ENCODE measurements at regions not wholly inside any gene's neighbourhood (a gene's known extent, or its start where the extent isn't known, plus 50 kb on each side); places are given as distances from the start of the nearest gene placed in this dataset.
"Not testable (repeated sequence)": the region's sequence is repeated elsewhere in the genome, so short reads cannot be mapped to it uniquely, and the experiment has no call there.

DNA sequence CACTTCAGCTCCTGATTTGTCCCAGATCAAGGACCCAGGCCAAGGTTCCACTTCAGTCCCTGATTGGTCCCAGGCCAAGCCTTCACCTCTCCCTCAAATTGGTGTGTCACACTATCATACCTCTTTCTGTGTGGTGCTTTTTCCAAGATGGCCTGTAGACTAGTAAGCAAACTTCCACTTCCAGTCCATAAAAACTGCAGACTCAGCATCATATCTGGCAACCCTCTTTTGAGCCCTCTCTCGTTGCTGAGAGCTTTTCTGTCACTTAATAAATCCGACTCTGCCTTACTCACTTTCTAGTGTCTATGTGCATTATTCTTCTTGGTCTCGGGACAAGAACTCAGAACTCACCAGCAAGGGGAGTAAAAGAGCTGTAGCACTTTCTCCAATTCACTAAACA, 1395.1 kb downstream of the LRFN5 start:
- DNase-seq, result no peak

DNA sequence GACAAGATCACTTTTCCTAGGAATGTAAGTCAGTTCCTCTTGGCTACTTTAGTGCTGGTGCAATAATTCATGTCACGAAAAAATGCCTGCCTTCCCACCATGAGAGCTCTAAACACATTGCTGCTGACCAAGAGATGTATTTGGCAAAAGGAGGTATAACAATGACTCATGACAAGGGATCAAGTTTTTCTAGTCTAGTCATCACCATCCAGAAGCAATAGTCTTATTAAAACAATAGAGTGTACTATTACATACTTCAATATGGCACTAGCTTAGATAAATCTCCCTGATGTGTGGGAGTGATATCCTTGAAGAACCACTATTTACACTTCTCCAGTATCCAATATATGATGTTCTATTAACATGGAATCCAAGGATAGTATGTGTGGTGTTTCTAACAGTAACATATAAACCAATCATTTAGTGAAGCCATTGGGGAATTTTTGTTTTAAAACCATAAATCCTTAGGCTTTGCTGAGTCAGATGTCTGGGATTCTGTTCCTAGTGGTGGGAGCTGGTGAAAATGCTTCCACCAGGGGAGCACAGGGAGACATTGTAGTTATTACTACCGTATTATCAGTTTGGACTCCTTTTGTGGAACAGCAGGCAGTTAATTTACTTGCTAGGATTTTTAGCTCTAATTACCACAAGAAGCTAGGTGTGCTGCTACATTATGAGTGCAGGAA, 1387.5 kb downstream of the LRFN5 start:
- DNase-seq, result no peak

DNA sequence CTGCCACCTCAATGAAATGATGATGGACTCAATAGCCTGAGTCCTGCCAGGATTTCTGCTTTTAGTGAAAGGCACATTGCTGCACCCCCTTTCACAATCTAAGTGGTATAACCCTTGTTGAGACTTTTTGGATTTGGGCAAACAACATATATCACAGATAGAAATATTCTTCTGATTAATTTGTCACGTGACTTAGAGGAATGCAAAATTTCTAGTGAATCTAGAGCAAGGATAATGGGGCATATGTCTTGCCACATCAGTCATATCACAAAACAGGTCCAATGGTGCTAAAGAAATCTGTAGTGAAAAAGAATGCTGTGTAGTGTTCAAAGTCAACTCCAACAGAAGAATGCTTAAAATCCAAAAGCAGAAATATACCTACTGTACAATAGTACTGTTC, 1386.3 kb downstream of the LRFN5 start:
- DNase-seq, result no peak

DNA sequence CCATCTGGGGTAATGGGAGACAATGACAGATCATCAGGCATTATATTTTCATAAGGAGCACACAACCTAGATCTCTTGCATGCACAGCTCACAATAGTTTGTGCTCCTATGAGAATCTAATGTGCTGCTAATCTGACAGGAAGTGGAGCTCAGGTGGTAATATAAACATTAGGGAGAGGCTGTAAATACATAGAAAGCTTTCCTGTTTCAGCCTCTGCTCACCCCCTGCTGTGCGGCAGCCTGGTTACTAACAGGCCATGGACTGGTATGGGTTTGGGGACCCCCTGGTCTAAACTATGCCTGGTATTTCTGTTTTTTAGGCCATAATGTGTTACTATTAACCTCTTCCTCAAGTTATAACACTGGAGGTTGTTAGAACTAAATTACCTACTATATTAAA, 1373.7 kb downstream of the LRFN5 start:
- no peak for DNase-seq

DNA sequence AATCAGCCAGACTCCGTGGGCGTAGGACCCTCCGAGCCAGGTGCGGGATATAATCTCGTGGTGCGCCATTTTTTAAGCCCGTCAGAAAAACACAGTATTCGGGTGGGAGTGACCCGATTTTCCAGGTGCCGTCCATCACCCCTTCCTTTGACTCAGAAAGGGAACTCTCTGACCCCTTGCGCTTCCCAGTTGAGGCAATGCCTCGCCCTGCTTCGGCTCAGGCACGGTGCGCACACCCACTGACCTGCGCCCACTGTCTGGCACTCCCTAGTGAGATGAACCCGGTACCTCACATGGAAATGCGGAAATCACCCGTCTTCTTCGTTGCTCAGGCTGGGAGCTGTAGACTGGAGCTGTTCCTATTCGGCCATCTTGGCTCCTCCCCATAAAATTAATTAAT, 1366.5 kb downstream of the LRFN5 start:
- DNase-seq, result not testable (repeated sequence)

DNA sequence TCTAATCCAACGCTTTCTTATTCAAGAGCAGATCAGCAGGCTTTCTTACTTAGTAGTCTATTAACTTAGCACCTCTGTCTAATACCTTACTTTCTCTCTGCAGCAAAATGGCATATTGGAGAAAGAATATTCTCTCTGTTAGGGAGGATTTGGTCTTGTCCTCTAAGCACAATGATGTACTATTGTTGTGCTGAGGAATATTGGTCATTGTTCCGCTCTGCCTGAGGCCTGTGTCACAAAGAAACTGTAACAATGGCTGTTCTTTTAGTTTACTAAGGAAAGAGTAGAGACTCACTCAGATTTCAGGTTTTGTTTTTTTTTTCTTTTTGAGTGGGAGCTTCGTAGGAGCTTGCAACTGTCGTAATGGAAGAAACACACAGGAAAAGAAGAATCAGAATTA, 1358.8 kb downstream of the LRFN5 start:
- DNase-seq, result no peak

DNA sequence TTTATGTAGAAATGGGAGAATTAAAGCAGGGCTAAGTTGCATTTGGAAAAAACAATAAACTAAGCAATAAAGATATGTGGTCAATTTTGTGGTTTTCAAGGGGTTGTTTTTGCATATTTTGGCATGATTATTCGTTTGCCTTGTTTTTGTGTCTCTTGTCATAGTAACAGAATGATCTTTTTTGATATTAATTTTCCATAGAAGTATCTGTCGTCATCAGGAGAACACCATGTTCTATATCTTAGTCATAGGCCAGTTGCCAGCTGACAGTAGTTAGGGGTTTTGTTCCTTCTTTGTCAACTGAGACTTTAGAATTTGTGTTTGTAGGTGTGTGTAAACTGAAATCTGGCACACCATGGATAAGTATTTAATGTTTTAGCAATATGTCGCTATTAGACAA, 1354.8 kb downstream of the LRFN5 start:
- no peak for DNase-seq

DNA sequence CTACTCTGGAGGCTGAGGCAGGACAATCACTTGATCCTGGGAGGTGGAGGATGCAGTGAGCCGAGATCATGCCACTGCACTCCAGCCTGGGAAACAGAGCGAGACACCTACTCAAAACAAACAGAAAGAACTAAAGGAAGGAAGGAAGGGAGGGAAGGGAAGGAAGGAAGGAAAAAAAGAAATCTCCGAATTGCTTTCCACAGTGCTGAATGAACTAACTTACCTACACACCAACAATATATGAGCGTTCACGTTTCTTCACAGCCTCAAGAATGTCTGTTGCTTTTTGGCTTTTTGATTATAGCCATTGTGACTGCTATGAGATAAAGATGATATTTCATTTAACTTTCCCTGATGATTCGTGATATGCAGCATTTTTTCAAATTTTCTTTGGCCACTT, 1343.7 kb downstream of the LRFN5 start:
- DNase-seq, result no peak

DNA sequence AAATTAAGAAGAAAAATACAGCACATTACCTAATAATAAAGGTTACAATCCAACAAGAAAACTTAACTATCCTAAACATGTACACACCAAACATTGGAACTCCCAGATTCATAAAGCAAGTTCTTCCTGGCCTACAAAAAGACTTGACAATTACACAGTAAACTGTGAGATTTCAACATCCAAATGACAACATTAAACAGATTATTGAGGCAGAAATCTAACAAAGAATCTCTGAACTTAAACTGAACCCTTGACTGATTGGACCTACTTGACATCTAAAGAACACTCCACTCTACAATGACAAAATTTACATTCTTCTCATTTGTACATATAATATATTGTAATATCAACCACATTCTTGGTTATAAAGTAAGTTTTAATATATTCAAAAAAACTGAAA, 1341.3 kb downstream of the LRFN5 start:
- no peak for DNase-seq

DNA sequence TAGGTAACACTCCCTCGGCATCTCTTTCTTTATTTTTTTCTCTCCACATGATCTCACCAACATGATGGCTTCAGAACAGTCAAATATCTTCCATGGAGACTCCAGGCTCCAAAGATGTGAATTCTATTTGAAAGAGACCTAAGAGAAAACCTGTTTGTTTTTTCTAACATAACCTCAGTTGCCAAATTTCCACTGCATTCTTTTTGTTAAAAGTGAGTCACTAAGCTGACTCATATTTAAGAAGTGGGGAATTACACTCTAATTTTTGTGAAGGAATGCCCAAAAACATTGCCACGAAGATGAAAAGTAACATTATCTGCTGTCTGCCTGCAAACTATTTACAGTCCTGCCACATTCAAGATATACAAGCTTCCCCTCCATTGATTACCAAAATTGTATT, 1337.6 kb downstream of the LRFN5 start:
- DNase-seq, result no peak

DNA sequence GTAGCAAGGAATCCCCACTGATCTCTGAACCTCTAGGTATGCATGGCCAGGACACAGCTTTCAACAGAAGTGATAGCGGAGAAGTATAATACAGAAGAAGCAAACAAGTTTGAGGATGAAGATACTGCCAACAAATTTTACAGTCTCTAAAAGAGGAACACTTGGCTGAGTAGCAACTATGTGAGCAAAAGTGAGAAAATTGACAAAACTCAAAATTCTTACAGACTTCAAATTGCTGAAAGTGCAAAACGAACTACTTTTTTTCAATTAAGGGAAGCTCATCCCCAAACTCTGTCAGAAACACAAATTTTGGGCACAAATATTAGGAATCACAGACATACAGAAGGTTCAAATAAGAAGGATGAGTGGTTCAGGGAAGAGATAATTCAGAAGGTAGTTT, 1324.6 kb downstream of the LRFN5 start:
- no peak for DNase-seq

DNA sequence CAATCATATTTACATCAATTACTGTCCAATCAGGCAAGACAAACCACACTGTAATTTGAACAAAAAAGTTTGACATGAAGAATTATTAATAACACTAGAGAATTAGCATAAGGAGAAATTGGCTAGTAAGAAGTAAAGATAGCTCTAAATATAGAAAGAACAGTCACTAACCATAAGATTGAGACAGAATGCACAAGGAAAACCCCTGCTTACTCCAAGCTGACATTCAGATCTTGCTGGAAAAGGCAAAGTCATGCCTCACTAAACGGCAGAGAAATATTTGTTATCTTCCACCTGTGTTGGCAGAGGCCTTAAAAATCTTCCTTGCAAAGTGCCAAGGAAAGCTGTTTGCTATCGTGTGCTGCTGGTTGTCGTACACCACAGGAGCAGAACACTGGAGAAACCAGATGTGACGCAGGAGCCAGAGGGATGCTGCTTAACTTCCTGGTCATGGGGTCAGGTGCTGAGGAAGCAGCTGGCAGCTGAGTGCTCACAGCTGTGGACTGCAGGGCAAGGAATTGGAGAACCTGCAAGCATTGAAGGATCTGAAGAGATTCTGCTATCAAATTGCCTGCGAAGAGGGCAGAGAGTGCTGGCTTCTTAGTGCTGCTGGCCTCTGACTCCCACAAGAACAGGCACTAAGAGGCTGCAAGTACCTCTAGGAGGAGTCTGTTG, 1323.3 kb downstream of the LRFN5 start:
- peak; percentile 4 for DNase-seq

DNA sequence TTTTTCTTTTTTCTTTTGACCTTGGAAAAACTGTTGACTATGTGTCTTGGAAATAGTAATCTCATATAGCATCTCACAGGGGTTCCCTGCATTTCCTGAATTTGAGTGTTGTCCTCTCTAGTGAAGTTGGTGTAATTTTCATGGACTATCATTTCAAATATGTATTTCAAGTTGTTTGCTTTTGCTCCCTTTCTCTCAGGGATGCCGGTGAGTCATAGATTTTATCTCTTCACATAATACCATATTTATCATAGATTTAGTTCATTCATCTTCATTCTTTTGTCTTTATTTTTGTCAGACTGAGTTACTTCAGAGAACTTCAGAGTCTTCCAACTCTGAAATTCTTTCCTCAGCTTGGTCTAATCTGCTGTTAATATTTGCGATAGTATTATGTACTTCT, 1320.6 kb downstream of the LRFN5 start:
- no peak for DNase-seq

DNA sequence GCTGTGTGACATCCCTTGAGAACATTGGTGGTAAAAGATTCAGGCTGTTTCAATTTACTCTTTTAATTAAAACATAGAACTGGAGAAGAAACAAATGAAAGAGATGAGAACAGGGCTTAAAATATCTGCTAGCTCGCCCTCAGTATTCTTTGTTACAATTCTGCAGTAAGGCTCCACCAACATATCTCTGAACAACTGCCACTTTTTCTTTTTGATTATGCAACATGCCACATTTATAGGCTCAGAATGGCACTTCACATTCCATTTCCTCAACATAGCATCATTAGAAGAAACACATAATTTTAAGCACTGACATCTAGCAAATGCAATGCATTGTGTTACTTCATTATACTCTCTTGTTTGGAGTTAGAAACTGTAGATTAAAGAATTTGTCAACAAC, 1315.2 kb downstream of the LRFN5 start:
- no peak for DNase-seq

DNA sequence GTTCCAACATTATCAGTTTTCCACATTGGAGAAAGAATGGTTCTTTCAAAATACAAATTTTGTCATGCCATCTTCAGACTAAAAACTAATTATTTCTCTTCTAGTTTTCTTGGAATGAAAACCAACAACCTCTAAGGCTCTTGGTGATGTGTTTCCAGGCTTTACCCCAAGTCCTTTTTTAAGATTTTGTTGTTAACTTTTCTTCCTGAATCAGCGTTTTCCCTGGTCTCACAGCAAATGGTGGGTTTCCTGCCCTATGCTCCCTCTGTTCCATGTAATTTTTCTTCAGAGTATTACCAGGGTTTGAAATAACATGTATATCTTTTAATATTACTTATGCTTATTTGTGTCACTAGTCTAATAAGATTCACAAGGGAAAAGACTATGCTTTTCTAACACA, 1311.9 kb downstream of the LRFN5 start:
- no peak for DNase-seq

DNA sequence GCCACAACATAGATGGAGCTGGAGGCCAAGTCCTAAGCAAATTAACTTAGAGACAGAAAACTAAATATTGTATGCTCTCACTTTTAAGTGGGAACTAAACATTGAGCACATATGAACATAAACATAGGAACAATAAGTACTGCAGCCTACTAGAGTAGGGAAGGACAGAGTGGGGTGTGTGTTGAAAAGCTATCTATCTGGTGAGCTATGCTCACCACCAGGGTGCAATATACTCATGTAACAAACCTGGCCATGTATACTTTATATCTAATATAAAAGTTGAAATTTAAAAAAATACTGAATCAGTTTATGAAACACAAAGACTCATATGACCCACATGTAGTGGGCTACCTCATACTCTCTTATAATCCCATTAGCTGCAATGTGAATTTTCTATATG, 1305.0 kb downstream of the LRFN5 start:
- DNase-seq, result no peak

DNA sequence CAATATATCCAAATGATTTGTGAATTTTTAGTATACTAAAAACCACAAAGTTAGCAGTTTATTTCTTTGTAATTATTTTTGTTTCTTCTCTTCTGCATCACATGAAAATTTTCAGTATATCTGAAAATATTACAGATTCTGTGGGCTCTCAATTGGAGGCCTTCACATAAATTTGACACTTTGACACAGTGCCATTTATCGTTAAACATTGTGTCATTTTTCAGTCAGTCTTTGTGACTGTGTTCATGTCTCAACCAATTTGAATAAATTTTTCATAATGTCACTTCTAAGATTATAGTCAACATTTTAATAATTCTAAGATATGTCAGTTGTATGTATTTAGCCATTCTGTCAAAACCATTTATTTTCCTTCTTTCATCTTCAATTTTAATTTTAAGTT, 1303.0 kb downstream of the LRFN5 start:
- no peak for DNase-seq

DNA sequence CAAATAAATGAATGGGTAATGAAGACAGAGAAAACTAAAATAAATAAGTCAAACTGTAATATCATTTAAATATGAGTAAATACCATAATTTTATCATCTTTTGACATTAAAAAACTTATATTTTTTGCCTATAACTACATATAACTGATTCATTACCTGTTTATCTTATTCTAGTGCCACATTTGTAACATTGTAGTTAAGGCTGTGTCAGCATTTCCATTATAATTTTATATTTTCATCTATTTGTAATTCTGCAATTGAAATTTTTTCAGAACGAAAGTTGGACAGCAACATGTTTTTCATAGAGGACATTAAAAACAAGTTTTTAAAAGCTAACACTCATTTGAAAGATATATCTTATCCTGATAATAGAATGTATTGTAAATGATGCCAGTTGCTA, 1286.5 kb downstream of the LRFN5 start:
- no peak for DNase-seq

DNA sequence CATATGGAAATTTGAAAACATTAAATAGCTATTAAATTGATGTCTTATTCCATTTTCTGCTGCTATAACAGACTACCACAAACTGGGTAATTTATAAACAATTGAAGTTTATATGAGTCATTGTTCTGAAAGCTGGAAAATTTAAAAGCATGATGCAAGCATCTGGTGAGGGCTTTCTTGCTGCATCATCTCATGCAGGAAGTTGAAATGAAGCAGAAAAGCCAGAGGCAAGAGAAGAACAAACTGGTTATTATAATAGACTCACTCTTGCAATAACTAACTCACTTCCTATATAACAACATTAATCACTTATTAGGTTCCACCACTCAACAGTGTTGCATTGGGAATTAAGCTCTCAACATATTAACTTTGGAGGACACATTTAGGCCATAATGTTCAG, 1277.4 kb downstream of the LRFN5 start:
- DNase-seq, result no peak

DNA sequence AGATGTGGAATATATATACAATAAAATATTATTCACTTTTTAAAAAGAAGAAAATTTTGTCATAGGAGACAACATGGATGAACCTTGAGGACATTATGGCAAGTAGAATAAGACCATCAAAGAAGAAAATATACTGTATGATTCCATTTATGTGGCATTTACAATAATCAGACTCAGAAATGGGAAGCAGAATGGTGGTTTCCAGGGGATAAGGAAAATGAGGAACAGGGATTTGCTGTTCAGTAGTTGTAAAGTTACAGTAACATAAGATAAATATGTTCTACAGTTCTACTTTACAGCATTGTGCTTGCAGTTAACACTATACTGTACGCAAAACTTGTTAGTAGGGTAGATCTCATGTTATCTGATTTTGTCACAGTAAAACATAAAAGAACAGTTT, 1271.0 kb downstream of the LRFN5 start:
- DNase-seq, result no peak

DNA sequence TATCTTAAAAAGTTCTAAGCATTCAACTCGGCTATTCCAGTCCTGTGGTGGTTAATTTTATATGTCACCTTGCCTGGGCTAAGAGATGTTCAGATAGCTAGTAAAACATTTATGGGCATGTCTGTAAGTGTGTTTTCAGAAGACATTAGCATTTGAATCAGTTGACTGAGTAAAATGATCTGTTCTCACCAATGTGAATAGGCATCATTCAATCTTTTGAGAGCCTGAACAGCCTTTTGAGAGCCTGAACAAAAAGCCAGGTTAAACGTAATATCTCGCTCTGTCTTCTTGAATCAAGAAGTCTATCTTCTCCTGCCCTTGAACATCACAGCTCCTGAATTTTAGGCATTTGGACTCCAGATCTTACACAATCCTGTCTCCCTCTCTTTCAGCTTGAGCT, 1266.1 kb downstream of the LRFN5 start:
- DNase-seq, result no peak

DNA sequence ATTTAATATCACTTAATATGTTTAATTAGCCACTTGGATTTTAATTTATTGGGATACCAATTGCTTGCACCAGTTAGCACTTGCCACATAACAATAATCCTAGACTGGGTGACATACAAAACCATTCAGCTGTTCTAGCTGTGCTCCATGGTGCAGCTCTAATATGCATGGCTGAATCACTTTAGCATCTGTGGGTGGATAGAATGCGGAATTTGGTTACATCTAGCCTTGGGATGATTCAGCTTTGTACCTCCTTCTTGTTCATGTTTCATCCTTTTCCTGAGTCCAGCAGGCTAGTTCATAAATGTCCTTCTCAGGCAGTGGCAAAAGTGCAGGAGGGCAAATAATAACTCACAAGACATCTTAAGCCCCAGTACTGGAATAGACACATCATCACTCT, 1263.0 kb downstream of the LRFN5 start:
- no peak for DNase-seq

DNA sequence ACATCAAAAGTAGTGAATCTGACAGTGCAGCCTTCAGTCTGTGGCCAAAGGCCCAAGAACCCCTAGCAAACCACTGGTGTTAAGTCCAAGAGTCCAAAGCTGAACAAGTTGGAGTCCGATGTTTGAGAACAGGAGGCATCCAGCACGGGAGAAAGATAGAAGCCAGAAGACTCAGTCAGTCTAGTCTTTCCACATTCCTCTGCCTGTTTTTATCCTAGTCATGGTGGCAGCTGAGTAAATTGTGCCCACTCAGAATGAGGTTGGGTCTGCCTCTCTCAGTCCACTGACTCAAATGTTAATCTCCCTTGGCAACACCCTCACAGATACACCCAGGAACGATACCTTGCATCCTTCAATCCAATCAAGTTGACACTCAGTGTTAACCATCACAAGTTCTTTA, 1255.4 kb downstream of the LRFN5 start:
- peak; percentile 11 for DNase-seq

DNA sequence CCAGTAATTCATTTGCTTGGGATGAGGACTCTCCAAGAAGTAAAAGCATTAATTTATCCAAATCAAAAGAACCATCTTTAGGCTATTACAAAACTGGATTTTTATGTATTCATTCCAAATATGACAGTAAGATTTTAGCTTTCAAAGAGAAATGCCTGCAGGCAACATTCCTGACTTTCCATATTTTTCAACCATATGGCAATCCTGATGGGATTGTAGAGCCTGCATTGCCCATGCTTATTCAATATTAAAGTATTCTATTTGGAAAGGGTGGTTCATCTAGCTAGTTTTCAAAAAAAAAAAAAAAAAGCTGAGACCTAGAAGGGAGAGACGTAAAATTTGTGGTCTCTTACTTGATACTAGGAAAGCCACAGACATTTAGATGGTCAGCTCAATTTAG, 1253.7 kb downstream of the LRFN5 start:
- no peak for DNase-seq

DNA sequence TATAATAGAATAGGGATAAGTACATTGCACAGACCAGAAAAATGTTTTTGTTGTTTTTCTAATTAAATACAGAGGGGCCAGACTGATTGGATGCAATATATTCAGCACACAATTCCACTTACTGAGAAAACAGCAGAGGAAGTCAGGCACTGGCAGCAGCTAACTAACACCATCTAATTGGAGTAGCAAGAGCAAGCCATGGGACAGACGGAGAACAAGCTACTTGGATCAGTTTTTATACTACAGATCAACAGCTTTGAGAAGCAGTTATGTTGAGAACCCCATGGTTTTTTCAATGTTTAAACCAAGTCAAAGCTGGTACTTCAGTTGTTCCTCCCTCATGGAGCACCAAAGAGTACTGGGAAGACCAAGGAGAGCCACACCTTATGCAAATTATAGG, 1249.4 kb downstream of the LRFN5 start:
- no peak for DNase-seq

Measured in NCI-H82 (cell line).